Colonic mucosa (tissue), 4 donors: ENCODE measurements at regions not wholly inside any gene's neighbourhood (a gene's known extent, or its start where the extent isn't known, plus 50 kb on each side); places are given as distances from the start of the nearest gene placed in this dataset.
A peak's percentile ranks its signal among the peaks of the same experiment; 100 is the strongest.
"Not testable (repeated sequence)": the region's sequence is repeated elsewhere in the genome, so short reads cannot be mapped to it uniquely, and the experiment has no call there.

Experiments used
- DNase-seq: peaks from one replicate; pipeline ENCODE4 v3.0.0-alpha.2; 2020
- H3K27ac ChIP-seq: fragments of 200-600 bp; one replicate; pipeline ENCODE4 v1.8.0; 2021
- H3K27me3 ChIP-seq: fragments of 200-600 bp; one replicate; pipeline ENCODE4 v1.8.0; 2021
- H3K36me3 ChIP-seq: fragments of 200-600 bp; one replicate; pipeline ENCODE4 v1.8.0; 2021
- H3K4me1 ChIP-seq: fragments of 200-600 bp; one replicate; pipeline ENCODE4 v1.8.0; 2021; ENCODE audit warnings: mild to moderate bottlenecking
- H3K4me3 ChIP-seq: fragments of 200-600 bp; one replicate; pipeline ENCODE4 v1.8.0; 2021
- H3K9ac ChIP-seq, 2 donors: one replicate each; pipeline ENCODE4 v1.7.0; 2013; ENCODE audit warnings: control low read depth in 2 of 2, low read depth in 2 of 2, low read length in 2 of 2
- H3K9me3 ChIP-seq: fragments of 200-600 bp; one replicate; pipeline ENCODE4 v1.8.0; 2021
- intact Hi-C: fragments of 100-400 bp; cut with DNase I; formaldehyde crosslinking; loops from one replicate; pipeline ENCODE4 v1.14.1; 2022
- TF ChIP-seq, protein P1 (sequence below): fragments of 200-600 bp; IDR thresholded peaks from one replicate; pipeline ENCODE4 v1.8.0; 2022; ENCODE audit warnings: antibody characterized with exemption, mild to moderate bottlenecking
- donor health status: healthy.
- donor health status: DM: no; HTN: no; CAD: no.
- donor health status: DM: no; HTN: no; CAD: no.

- TF ChIP-seq, protein P1, sequence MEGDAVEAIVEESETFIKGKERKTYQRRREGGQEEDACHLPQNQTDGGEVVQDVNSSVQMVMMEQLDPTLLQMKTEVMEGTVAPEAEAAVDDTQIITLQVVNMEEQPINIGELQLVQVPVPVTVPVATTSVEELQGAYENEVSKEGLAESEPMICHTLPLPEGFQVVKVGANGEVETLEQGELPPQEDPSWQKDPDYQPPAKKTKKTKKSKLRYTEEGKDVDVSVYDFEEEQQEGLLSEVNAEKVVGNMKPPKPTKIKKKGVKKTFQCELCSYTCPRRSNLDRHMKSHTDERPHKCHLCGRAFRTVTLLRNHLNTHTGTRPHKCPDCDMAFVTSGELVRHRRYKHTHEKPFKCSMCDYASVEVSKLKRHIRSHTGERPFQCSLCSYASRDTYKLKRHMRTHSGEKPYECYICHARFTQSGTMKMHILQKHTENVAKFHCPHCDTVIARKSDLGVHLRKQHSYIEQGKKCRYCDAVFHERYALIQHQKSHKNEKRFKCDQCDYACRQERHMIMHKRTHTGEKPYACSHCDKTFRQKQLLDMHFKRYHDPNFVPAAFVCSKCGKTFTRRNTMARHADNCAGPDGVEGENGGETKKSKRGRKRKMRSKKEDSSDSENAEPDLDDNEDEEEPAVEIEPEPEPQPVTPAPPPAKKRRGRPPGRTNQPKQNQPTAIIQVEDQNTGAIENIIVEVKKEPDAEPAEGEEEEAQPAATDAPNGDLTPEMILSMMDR: peak; percentile 85
- no peak overlapping the region for H3K4me3 ChIP-seq
- no peaks in the 10 kb centered on the region for H3K36me3 ChIP-seq
- no peaks in the 10 kb centered on the region for H3K9me3 ChIP-seq
- peak overlapping the region in 1 of 2 donors; percentile 32 for H3K9ac ChIP-seq
- intact Hi-C loops: loop anchor here (5.0 to 10.0 kb wide), 3 partner anchors 281 to 653 kb away; no protein-coding TSS in a partner anchor
- no peak overlapping the region for H3K27ac ChIP-seq
- peak; percentile 74 for DNase-seq
- H3K4me1 ChIP-seq: no peaks in the 10 kb centered on the region
- no peaks in the 10 kb centered on the region for H3K27me3 ChIP-seq
These were observed 107.2 kb upstream of the FOXA2 start for GRCh38 chr20:22691369-22692118.

DNA sequence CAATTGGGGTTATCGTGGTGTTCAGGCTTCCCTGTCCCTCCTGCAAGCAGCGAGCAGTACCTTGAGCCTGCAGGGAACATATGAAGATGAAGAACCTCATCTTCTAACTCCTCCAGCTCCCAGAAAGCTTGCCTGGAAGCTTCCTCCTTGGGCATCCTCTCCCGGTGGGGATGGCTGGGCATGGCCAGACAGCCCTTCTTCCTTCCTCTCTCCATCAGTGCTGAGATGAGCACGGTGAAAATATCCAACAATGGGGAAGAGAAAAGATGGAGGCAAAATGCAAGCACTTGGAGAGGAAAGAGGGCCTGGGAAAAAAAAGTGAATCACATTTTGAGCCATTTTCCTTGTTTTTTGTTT, 107.7 kb upstream of the FOXA2 start:
- H3K36me3 ChIP-seq: no peaks in the 10 kb centered on the region
- no peak for DNase-seq
- TF ChIP-seq, protein P1: no peak
- no peaks in the 10 kb centered on the region for H3K4me1 ChIP-seq
- H3K9ac ChIP-seq: peak overlapping the region in 1 of 2 donors; percentile 32
- no peaks in the 10 kb centered on the region for H3K9me3 ChIP-seq
- no peak overlapping the region for H3K27ac ChIP-seq
- intact Hi-C loops: loop anchor here (5.0 to 10.0 kb wide), 3 partner anchors 280 to 653 kb away; no protein-coding TSS in a partner anchor
- no peaks in the 10 kb centered on the region for H3K27me3 ChIP-seq
- H3K4me3 ChIP-seq: no peak overlapping the region

DNA sequence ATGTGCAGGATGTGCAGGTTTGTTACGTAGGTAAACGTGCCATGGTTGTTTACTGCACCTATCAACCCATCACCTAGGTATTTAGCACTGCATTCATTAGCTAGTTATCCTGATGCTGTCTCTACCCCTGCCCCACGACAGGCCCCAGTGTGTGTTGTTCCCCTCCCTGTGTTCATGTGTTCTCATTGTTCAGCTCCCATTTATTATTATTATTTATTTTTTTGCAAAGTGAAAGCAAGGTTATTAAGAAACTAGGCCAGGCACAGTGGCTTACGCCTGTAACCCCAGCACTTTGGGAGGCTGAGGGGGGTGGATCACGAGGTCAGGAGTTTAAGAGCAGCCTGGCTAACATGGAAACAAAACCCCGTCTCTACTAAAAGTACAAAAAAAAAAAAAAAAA, 108.2 kb upstream of the FOXA2 start:
- not testable (repeated sequence) for DNase-seq, H3K4me1 ChIP-seq, H3K36me3 ChIP-seq, H3K9me3 ChIP-seq, H3K4me3 ChIP-seq, H3K27ac ChIP-seq, H3K27me3 ChIP-seq, H3K9ac ChIP-seq
- intact Hi-C loops: loop anchor here (5.0 to 10.0 kb wide), 3 partner anchors 280 to 652 kb away; no protein-coding TSS in a partner anchor

- no peak for DNase-seq
- intact Hi-C loops: loop anchor here (10.0 kb wide), 2 partner anchors 538 to 648 kb away; no protein-coding TSS in a partner anchor
- H3K9ac ChIP-seq: no peak overlapping the region
- TF ChIP-seq, protein P1: no peak
- no peak overlapping the region for H3K4me3 ChIP-seq
- no peaks in the 10 kb centered on the region for H3K4me1 ChIP-seq
- no peaks in the 10 kb centered on the region for H3K36me3 ChIP-seq
- no peaks in the 10 kb centered on the region for H3K9me3 ChIP-seq
- H3K27me3 ChIP-seq: no peaks in the 10 kb centered on the region
- no peak overlapping the region for H3K27ac ChIP-seq
These were observed 112.4 kb upstream of the FOXA2 start for GRCh38 chr20:22696759-22697158.

- no peak for DNase-seq
- TF ChIP-seq, protein P1: no peak
- Histone ChIP-seq H3K4me1 (no peaks in the 10 kb centered on the region), H3K27me3 (no peaks in the 10 kb centered on the region), H3K9ac (no peak overlapping the region), H3K9me3 (no peaks in the 10 kb centered on the region), H3K4me3 (no peak overlapping the region), H3K27ac (no peak overlapping the region), H3K36me3 (no peaks in the 10 kb centered on the region)
- intact Hi-C loops: loop anchor here (10.0 kb wide), 2 partner anchors 536 to 646 kb away; no protein-coding TSS in a partner anchor
These were observed 114.0 kb upstream of the FOXA2 start for GRCh38 chr20:22698259-22698842.

DNA sequence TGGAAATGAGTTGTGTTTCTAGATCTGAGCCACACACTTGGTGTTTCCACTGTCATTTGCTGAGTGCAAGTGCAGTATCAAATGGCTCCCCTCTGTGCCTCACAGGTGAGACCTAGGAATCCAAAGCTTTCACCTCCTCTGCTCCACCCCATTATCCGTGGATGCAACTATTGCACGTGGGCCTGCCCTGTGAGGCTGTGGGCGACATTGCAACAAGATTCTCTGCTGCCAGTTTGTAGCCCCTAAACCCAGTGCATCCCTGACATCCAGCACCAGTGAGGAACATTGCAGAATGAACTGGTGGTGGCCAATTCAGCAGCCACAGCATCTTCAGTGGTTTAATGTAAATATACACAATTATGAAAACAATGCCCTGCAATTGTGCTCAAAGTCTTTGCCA, 115.0 kb upstream of the FOXA2 start:
- no peak for DNase-seq
- Histone ChIP-seq H3K27me3 (no peaks in the 10 kb centered on the region), H3K36me3 (no peaks in the 10 kb centered on the region), H3K4me3 (no peak overlapping the region), H3K9me3 (no peaks in the 10 kb centered on the region), H3K27ac (no peak overlapping the region), H3K9ac (no peak overlapping the region), H3K4me1 (no peaks in the 10 kb centered on the region)
- TF ChIP-seq, protein P1: no peak
- intact Hi-C loops: loop anchor here (10.0 kb wide), 2 partner anchors 535 to 645 kb away; no protein-coding TSS in a partner anchor
